ENCODE measurements at regions not wholly inside any gene's neighbourhood (a gene's known extent, or its start where the extent isn't known, plus 50 kb on each side); places are given as distances from the start of the nearest gene placed in this dataset.

DNA sequence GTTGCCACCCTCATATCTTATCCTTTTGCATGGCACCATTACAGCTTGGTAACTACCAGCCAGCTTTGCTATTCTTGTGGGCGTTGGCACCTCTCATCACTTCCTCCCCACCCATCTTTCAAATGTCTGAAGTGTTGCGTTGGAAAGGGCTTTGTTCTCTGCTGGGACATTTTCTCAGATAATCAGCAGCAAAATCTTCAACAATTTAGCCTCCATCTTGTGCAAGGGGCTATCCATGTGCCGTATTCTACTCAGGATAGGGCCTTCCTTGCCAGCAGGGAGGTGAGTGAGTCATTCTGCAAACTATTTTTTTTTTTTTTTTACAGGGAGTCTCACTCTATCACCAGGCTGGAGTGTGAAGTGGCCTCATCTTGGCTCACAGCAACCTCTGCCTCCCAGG is 62.1 kb upstream of the NUDT12 start:
- peak; percentile 6 for DNase-seq

DNA sequence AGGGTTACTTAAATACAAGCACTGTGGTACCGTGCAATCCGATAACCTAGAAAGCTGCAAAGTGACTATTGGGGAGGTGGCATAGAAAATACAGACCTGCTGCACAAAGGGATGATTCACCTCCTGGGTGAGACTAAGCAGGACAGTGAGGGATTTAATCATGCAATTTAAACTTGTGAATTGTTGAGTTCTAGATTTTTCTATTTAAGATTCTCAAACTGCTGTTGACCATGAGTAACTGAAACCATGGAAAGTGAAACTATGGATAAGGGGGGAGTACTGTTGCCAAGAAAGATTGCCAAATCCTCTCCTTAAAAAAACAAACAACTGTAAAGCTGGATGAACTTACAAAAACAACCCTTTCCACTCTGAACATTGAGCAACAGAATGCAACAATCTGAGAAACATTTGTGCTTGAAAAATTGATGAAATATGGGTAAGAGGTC is 61.5 kb upstream of the NUDT12 start:
- DNase-seq, result peak; percentile 13

DNA sequence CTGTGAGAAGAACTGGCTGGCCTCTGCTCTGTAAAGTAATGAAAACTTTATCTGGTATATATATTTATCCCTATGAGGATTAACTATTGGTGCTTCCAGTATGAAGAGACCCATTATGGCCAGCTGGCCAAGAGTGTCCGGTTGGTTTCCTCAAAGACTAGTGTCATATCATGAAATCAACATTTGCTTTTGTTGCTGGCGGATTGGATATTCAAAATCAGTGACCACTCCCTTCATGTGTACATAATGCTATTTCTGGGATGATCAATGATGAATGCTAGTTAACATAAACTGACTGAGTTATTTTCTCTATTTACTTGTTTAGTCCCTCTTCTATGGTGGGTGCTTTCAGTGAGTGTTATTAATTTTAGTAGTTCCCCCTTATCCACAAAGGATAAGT is 60.8 kb upstream of the NUDT12 start:
- no peak for DNase-seq

DNA sequence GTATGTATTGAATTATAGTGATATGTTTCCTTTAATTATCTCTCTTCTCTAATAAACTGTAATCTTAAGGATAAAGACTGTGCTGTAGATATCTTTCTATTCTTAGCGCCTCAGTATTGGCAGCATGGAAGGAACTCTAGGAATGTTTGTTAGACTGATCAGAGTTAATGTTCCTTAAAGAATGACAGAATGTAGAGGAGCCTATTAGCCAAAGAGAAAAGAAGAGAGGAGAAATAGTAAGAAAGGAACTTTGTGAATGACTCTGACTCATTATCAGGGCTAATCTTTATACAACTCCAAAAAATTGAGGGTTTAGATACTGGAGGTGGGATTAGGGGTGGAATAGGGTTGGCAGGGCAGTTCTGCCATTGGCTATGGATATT is 59.0 kb upstream of the NUDT12 start:
- DNase-seq, result no peak

DNA sequence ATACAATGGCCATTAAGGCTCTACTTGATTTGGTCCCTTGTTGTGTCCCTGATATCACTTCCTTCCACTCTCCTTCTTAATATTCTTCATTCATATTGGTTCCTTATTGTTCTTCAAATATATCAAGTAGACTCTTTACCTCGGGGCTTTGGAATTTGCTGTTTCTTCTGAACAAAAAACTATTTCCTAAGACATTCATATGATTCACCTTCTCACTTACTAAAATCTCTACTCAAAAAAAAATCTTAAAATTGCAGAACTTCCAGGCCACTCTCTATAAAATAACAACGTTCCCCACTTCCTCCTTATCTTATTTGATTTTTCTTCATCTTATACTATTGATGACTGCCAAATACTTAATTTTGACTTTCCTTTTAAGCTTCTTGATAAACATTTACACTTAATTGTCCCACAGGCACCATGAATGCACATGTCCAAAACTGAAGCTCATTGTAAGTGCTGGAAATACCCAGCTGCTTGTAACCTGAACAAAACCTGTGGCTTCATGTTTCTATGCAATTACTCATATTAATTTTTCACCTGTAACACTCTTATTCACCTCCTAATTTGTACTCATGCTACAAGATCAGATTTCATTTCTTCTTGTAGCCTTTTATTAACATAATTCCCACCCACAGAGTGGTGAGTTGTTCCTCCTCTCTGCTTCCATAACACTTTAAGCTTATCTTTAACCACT is 58.4 kb upstream of the NUDT12 start:
- DNase-seq, result no peak

DNA sequence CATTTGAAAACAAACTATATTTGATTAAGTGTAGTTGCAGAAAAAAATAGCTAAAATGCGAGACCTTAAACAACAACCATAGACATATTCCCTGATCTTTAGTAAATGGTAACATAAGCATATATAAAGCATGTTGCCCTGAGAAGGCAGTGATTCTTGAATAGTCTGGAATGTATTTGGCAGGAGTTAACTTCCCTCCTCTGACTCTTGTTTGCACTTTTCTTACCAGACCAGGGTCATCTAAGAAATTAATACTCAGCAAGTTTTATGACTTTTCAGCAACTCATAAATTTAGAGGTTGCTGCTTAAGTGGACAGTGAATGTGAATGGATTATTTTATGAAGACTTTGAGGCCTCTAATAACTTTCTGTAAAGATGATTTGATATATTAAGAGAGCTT is 55.3 kb upstream of the NUDT12 start:
- DNase-seq, result no peak

DNA sequence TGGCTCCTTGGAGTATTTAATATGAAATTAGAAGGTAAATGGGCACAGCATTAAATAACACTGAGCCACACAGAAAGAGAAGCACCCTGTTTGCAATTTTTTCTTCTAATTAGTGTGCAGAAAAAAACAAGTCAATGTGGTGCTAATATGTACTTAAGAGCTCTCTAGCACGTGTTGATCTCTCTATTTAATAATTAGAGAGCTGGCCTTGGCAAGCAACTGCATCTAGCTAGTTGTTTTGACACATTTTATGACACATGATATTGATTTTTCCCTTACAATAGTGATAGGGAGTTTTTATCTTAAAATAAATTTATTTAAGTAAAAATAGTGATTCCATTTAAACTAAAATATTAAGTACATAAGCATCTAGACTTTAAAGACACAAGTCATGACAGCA is 54.5 kb upstream of the NUDT12 start:
- DNase-seq, result no peak

DNA sequence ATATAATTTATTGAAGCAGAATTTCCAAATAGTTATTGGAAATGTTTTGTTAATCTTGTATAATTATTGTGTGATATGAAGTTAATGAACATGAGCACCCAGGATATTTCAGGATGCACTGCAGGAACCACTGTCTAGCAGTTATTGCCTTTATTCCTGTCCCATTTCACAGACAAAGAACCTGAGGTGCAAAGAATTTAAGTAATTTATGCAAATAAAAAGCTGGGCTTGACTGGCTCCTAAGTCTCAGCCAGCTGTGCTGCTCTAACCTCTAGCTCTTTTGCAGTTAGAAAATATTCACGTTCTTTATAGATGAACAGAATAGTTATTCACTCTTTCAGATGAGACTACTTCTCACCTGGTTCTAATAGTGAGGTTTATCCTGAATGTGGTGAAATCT is 50.0 kb upstream of the NUDT12 start:
- DNase-seq, result no peak

Measured in NCI-H226 (cell line).